GM18909 (cell line): ENCODE measurements at regions not wholly inside any gene's neighbourhood (a gene's known extent, or its start where the extent isn't known, plus 50 kb on each side); places are given as distances from the start of the nearest gene placed in this dataset.

Source experiments
- ATAC-seq: cut with Tn5 transposase; IDR thresholded peaks from one replicate; pipeline ENCODE4 v1.9.1; 2021; ENCODE audit warnings: mild to moderate bottlenecking; ENCODE audit not compliant: unreplicated experiment, poor library complexity

GRCh38 chr14:32254952-32255679 is 52.0 kb upstream of the RNU6-8 start:
- ATAC-seq = peak; percentile 53

DNA sequence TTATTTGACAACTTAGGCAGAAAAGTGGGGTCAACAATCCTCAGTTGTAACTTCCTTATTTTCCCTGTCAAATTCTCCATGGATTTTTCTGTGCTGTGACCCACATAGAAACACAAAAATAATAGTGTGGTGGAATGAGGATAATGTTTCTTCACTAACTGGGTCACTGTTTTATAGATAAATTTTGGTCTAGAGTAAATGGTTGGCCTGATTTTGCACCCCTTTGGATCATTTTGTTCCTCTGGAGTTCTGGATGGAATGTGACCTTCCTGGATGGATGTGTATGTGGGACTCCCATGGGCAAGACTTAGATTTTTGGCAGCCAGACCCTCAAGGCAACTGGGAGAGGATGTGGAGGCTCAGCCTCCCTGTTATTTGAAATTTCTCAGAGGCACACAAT is 52.7 kb upstream of the RNU6-8 start:
- no peak for ATAC-seq

DNA sequence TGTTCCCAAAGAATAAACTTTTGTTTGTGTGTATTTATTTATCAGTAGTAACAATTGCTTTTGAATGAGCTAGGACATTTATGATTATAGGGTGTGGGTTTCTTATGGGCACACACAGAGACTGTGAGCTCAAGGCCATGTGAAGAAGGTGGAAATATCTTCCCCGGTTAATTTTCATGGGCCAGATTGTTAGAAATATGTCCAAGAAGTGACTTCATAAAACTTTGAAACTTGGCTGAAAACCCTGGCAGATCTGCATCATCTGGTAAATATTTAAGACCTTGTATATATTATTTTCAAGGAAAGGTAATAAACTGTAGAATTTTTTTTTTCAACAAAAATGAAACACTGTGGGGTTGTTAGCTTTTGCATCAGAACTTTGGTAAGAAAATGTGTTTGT is 53.5 kb upstream of the RNU6-8 start:
- no peak for ATAC-seq

DNA sequence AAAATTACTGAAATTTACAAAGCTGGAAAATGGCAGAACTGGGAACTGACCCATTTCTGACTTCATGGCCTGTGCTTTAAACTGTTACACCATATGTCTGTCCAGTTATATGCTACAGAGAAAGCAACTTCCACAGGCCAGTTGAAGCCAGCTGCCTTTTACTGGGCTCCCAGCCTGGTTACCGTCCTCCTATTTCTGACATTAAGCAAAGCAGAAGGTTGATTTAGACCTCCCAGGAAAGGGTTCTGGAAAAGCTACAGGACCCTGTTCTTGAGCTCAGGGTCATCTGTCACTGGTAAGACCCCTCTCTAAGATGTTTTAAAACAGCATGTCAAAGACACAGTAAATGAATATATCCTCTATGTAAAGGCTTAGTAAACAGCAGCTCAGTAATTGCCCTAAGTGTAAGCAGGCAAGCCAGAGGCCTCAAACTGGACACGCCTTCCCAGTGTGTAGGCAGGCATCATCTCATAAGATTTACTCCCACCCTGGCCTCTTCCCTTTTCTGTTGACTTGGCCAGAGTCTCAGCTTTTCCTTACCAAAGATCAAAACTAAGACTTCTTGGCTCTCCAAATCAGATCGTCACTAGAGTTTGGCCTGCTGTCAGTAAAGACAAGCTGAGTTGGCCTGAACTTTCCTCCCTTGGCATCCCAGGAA is 55.4 kb upstream of the RNU6-8 start:
- no peak for ATAC-seq

GRCh38 chr14:32259368-32260013 is 56.4 kb upstream of the RNU6-8 start:
- ATAC-seq = peak; percentile 88

GRCh38 chr14:32263939-32264567 is 61.0 kb upstream of the RNU6-8 start:
- no peak for ATAC-seq

- no peak for ATAC-seq
Observed at GRCh38 chr14:32265584-32265983, 62.5 kb upstream of the RNU6-8 start.

GRCh38 chr14:32277998-32278397 is 51.1 kb upstream of the AKAP6 start:
- ATAC-seq = no peak
